B cell (primary cell): ENCODE measurements at regions not wholly inside any gene's neighbourhood (a gene's known extent, or its start where the extent isn't known, plus 50 kb on each side); places are given as distances from the start of the nearest gene placed in this dataset.

Experiments
- ATAC-seq: fragments of 200-7000 bp; cut with Tn5 transposase; one replicate; pipeline ENCODE4 v1.10.0; 2021; ENCODE audit warnings: low read depth, mild to moderate bottlenecking, moderate number of reproducible peaks, moderate library complexity
- CTCF ChIA-PET: fragments of 350-600 bp; sonication (Branson Sonifier 250); formaldehyde crosslinking; loops from one replicate; lab custom pipeline; 2021; ENCODE audit warnings: antibody characterized with exemption, inconsistent platforms; lab: Charles Lee
- POLR2A ChIA-PET: fragments of 350-600 bp; sonication (Branson Sonifier 250); formaldehyde crosslinking; loops from one replicate; lab custom pipeline; 2021; ENCODE audit warnings: antibody characterized with exemption; lab: Charles Lee
- DNase-seq: peaks from one replicate; pipeline ENCODE4 v3.0.0; 2013
- H2AFZ ChIP-seq: 2 replicates; pipeline ENCODE4 v1.6.1; 2012; ENCODE audit warnings: mild to moderate bottlenecking, low read depth, low read length; ENCODE audit not compliant: insufficient read depth, poor library complexity, severe bottlenecking
- H3K27ac ChIP-seq, 2 donors: 1 replicate in 1 of 2; 2 replicates in 1 of 2; pipeline ENCODE4 v1.5.1; 2012 to 2013; ENCODE audit warnings: low read length in 2 of 2, mild to moderate bottlenecking in 2 of 2, moderate library complexity in 1 of 2
- H3K27me3 ChIP-seq, 4 experiments: fragments of 200-600 bp in 1 of 4; sonication (generic) in 1 of 4; replicated peaks in 1 of 4; 1 replicate in 2 of 4; 2 replicates in 2 of 4; pipeline versions ENCODE4 v1.6.1 to v1.7.0; 2013 to 2016; ENCODE audit warnings: low read length in 3 of 4, mild to moderate bottlenecking in 2 of 4, mixed read lengths in 1 of 4, moderate library complexity in 1 of 4; ENCODE audit not compliant: insufficient read depth in 4 of 4, control insufficient read depth in 3 of 4; ENCODE audit errors: control extremely low read depth in 1 of 4
- H3K36me3 ChIP-seq, 2 experiments: replicated peaks in 1 of 2; 1 replicate in 1 of 2; 2 replicates in 1 of 2; pipeline versions ENCODE4 v1.6.1 to v1.7.1; 2013; ENCODE audit warnings: low read length in 1 of 2; ENCODE audit not compliant: insufficient read depth in 2 of 2, control insufficient read depth in 1 of 2; ENCODE audit errors: control extremely low read depth in 1 of 2, extremely low read depth in 1 of 2
- H3K4me1 ChIP-seq, 2 donors: fragments of 200-600 bp in 1 of 2; sonication (generic) in 1 of 2; 1 replicate in 1 of 2; 2 replicates in 1 of 2; pipeline versions ENCODE4 v1.5.1 to v1.6.1; 2013 to 2017; ENCODE audit warnings: low read length in 2 of 2; ENCODE audit not compliant: control insufficient read depth in 2 of 2, insufficient read depth in 2 of 2
- H3K4me2 ChIP-seq: replicated peaks from 2 replicates; pipeline ENCODE3; 2012; ENCODE audit warnings: mild to moderate bottlenecking, low read depth, low read length; ENCODE audit not compliant: poor library complexity, severe bottlenecking
- H3K4me3 ChIP-seq, 5 experiments: fragments of 200-600 bp in 1 of 5; sonication (generic) in 1 of 5; 1 replicate in 3 of 5; 2 replicates in 2 of 5; pipeline versions ENCODE4 v1.5.1 to v1.7.0; 2011 to 2016; ENCODE audit warnings: low read length in 4 of 5, mild to moderate bottlenecking in 4 of 5, low read depth in 2 of 5, control low read depth in 1 of 5, moderate library complexity in 1 of 5; ENCODE audit not compliant: insufficient read depth in 1 of 5; ENCODE audit errors: control extremely low read depth in 1 of 5, extremely low read depth in 1 of 5
- H3K79me2 ChIP-seq: fragments of 200-600 bp; sonication (generic); one replicate; pipeline ENCODE4 v1.6.0; 2016; ENCODE audit warnings: low read length; ENCODE audit not compliant: control insufficient read depth, insufficient read depth
- H3K9ac ChIP-seq: fragments of 200-600 bp; sonication (generic); 2 replicates; pipeline ENCODE4 v1.6.1; 2017; ENCODE audit warnings: mild to moderate bottlenecking, low read length, moderate library complexity
- H3K9me3 ChIP-seq, 3 donors: one replicate each; pipeline versions ENCODE4 v1.6.1 to v1.7.1; 2013; ENCODE audit warnings: low read length in 2 of 3; ENCODE audit not compliant: control insufficient read depth in 2 of 3, insufficient read depth in 1 of 3; ENCODE audit errors: control extremely low read depth in 1 of 3
- H4K20me1 ChIP-seq: 2 replicates; pipeline ENCODE4 v1.6.0; 2012; ENCODE audit warnings: mild to moderate bottlenecking, low read length; ENCODE audit not compliant: insufficient read depth, control insufficient read depth, poor library complexity, severe bottlenecking
- H3K27ac Mint-ChIP-seq: one replicate; pipeline ENCODE4 v1.8.0; 2021; ENCODE audit warnings: mixed read lengths
- H3K27me3 Mint-ChIP-seq: one replicate; pipeline ENCODE4 v1.8.0; 2021; ENCODE audit warnings: mixed read lengths
- H3K4me1 Mint-ChIP-seq: one replicate; pipeline ENCODE4 v1.8.0; 2021; ENCODE audit warnings: mixed read lengths
- H3K4me3 Mint-ChIP-seq: one replicate; pipeline ENCODE4 v1.8.0; 2021; ENCODE audit warnings: mixed read lengths
- H3K9me3 Mint-ChIP-seq: one replicate; pipeline ENCODE4 v1.8.0; 2022; ENCODE audit warnings: mixed read lengths; ENCODE audit not compliant: insufficient read depth
- CTCF ChIP-seq: fragments of 200-600 bp; IDR thresholded peaks from one replicate; pipeline ENCODE4 v1.8.0; 2022; ENCODE audit warnings: antibody characterized with exemption, mild to moderate bottlenecking
- EZH2 ChIP-seq: IDR thresholded peaks from 2 replicates; pipeline ENCODE4 v1.6.1; 2012; ENCODE audit warnings: borderline replicate concordance, low read depth, mild to moderate bottlenecking, moderate library complexity, low read length; ENCODE audit not compliant: insufficient read depth, poor library complexity, severe bottlenecking
- WGBS: methylation state at CpG from one replicate; pipeline ENCODE4 v1.1.5; 2013; ENCODE audit warnings: missing lambda C conversion rate; ENCODE audit not compliant: insufficient coverage; 5-methylcytosine and 5-hydroxymethylcytosine counted together
- intact Hi-C: fragments of 100-400 bp; cut with micrococcal nuclease; formaldehyde crosslinking; loops from one replicate; pipeline ENCODE4 v1.10.0; 2022

DNA sequence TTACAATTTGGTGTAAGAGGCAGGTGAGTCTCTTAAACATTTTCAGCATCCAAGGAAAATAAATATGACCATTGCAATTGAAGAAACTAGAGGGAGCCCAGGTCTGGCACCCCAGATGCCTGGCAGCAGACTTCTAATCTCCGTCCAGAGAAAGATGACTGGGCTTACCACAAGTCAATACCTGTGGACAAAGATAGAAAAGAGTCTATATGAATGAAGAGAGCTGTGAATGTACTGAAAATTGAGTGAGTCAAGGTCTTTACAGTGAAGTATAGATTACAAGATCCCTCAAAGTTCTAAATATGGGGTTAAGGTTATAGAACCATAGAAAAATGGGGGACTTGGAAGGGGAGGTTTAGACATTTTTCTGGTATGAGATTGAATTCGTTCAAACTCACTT lies 827.4 kb upstream of the NR2F2 start:
- no peaks in the 10 kb centered on the region for H3K27me3 Mint-ChIP-seq
- Histone ChIP-seq H3K4me2 (no peak overlapping the region), H3K4me1 (no peaks in the 10 kb centered on the region), H3K9me3 (no peaks in the 10 kb centered on the region), H2AFZ (no peak overlapping the region), H3K79me2 (no peaks in the 10 kb centered on the region), H4K20me1 (no peaks in the 10 kb centered on the region), H3K9ac (no peak overlapping the region), H3K27ac (no peak overlapping the region), H3K36me3 (no peaks in the 10 kb centered on the region), H3K27me3 (no peaks in the 10 kb centered on the region), H3K4me3 (no peak overlapping the region)
- ChIA-PET POLR2A (no interaction called here), CTCF (no interaction called here)
- WGBS: 71% methylated on average over 1 of the region's 2 CpGs
- no peak overlapping the region for H3K4me3 Mint-ChIP-seq
- H3K4me1 Mint-ChIP-seq: no peaks in the 10 kb centered on the region
- intact Hi-C loops: no loop called here
- ATAC-seq (no peak), DNase-seq (no peak)
- TF ChIP-seq EZH2: no peak
- TF ChIP-seq CTCF: no peak
- no peaks in the 10 kb centered on the region for H3K9me3 Mint-ChIP-seq
- no peak overlapping the region for H3K27ac Mint-ChIP-seq

- POLR2A ChIA-PET: no interaction called here
Measured at GRCh38 chr15:95503640-95504225, 826.8 kb upstream of the NR2F2 start.

More at GRCh38 chr15:95503640-95504225, 826.8 kb upstream of the NR2F2 start:
- Mint-ChIP-seq H3K27me3 (no peaks in the 10 kb centered on the region), H3K27ac (no peak overlapping the region), H3K4me1 (no peaks in the 10 kb centered on the region), H3K4me3 (no peak overlapping the region), H3K9me3 (no peaks in the 10 kb centered on the region)
- Histone ChIP-seq H3K9me3 (peaks cover 0 to 2% (median 0%) of the 10 kb centered on the region in 3 donors), H3K4me2 (no peak overlapping the region), H3K36me3 (no peaks in the 10 kb centered on the region), H3K27me3 (no peaks in the 10 kb centered on the region), H3K27ac (no peak overlapping the region), H3K79me2 (no peaks in the 10 kb centered on the region), H3K9ac (no peak overlapping the region), H3K4me3 (no peak overlapping the region), H4K20me1 (no peaks in the 10 kb centered on the region), H2AFZ (no peak overlapping the region), H3K4me1 (no peaks in the 10 kb centered on the region)
- CTCF ChIA-PET: no interaction called here
- ATAC-seq: no peak
- no CpG with 5 or more reads among the region's 3 CpGs for WGBS
- no peak for DNase-seq
- TF ChIP-seq EZH2 (no peak), CTCF (no peak)
- intact Hi-C loops: no loop called here
